WTC11 (cell line): ENCODE measurements at regions not wholly inside any gene's neighbourhood (a gene's known extent, or its start where the extent isn't known, plus 50 kb on each side); places are given as distances from the start of the nearest gene placed in this dataset.

Source experiments
- ATAC-seq: fragments of 200-7000 bp; cut with Tn5 transposase; 2 replicates; pipeline ENCODE4 v1.10.0; 2021; ENCODE audit warnings: mild to moderate bottlenecking, moderate library complexity
- CTCF ChIA-PET: fragments of 300-600 bp; sonication (Branson Sonifier 250); formaldehyde crosslinking; loops from one replicate; lab custom pipeline; 2021; ENCODE audit warnings: antibody characterized with exemption; lab: Charles Lee
- POLR2A ChIA-PET: fragments of 350-600 bp; sonication (Branson Sonifier 250); formaldehyde crosslinking; loops from one replicate; lab custom pipeline; 2021; ENCODE audit warnings: antibody characterized with exemption; lab: Charles Lee
- DNase-seq: peaks from one replicate; pipeline ENCODE4 v3.0.0; 2021; ENCODE audit warnings: low spot score
- H3K27ac Mint-ChIP-seq: 2 replicates; pipeline ENCODE4 v1.8.0; 2021; ENCODE audit warnings: mixed read lengths
- H3K27me3 Mint-ChIP-seq: 2 replicates; pipeline ENCODE4 v1.8.0; 2021; ENCODE audit warnings: low read depth, mild to moderate bottlenecking, moderate library complexity, mixed read lengths
- H3K36me3 Mint-ChIP-seq: 2 replicates; pipeline ENCODE4 v1.8.0; 2021; ENCODE audit warnings: mixed read lengths
- H3K4me1 Mint-ChIP-seq: 2 replicates; pipeline ENCODE4 v1.8.0; 2022; ENCODE audit warnings: mixed read lengths
- H3K4me3 Mint-ChIP-seq: 2 replicates; pipeline ENCODE4 v1.8.0; 2021; ENCODE audit warnings: mild to moderate bottlenecking, moderate library complexity, mixed read lengths
- H3K9me3 Mint-ChIP-seq: 2 replicates; pipeline ENCODE4 v1.8.0; 2021; ENCODE audit warnings: mixed read lengths
- CREM ChIP-seq: sonication (generic); formaldehyde crosslinking; IDR thresholded peaks from 2 replicates; pipeline ENCODE4 v1.8.1; 2022; ENCODE audit warnings: mild to moderate bottlenecking, missing genetic modification reagents, moderate library complexity
- ETV6 ChIP-seq: sonication (generic); formaldehyde crosslinking; IDR thresholded peaks from 2 replicates; pipeline ENCODE4 v1.8.1; 2022; ENCODE audit warnings: mild to moderate bottlenecking, missing genetic modification reagents
- FOXJ3 ChIP-seq: sonication (generic); formaldehyde crosslinking; IDR thresholded peaks from 2 replicates; pipeline ENCODE4 v1.9.0; 2021; ENCODE audit warnings: missing genetic modification reagents, mild to moderate bottlenecking, borderline replicate concordance
- HMGA2 ChIP-seq: fragments of 250-450 bp; sonication (Bioruptor Pico); IDR thresholded peaks from 2 replicates; pipeline ENCODE4 v1.4.0; 2021; ENCODE audit warnings: mild to moderate bottlenecking, moderate library complexity
- HMGXB4 ChIP-seq: sonication (generic); formaldehyde crosslinking; IDR thresholded peaks from 2 replicates; pipeline ENCODE4 v1.8.1; 2023; ENCODE audit warnings: mild to moderate bottlenecking, moderate library complexity, missing genetic modification reagents
- JUN ChIP-seq: sonication (generic); formaldehyde crosslinking; IDR thresholded peaks from 2 replicates; pipeline ENCODE4 v1.8.0; 2023; ENCODE audit warnings: mild to moderate bottlenecking, missing genetic modification reagents
- MXD4 ChIP-seq: fragments of 250-450 bp; sonication (Bioruptor Pico); IDR thresholded peaks from 2 replicates; pipeline ENCODE4 v1.8.0; 2021; ENCODE audit warnings: mild to moderate bottlenecking, moderate library complexity, borderline replicate concordance
- MYBL2 ChIP-seq: sonication (generic); formaldehyde crosslinking; IDR thresholded peaks from 2 replicates; pipeline ENCODE4 v1.8.1; 2023; ENCODE audit warnings: mild to moderate bottlenecking, moderate library complexity, missing genetic modification reagents
- PRDM15 ChIP-seq: sonication (generic); formaldehyde crosslinking; IDR thresholded peaks from 2 replicates; pipeline ENCODE4 v1.8.0; 2022; ENCODE audit warnings: missing genetic modification reagents
- PREB ChIP-seq: sonication (generic); formaldehyde crosslinking; IDR thresholded peaks from 2 replicates; pipeline ENCODE4 v1.8.1; 2022; ENCODE audit warnings: mild to moderate bottlenecking, missing genetic modification reagents, moderate library complexity, borderline replicate concordance
- ZNF121 ChIP-seq: sonication (generic); formaldehyde crosslinking; IDR thresholded peaks from 2 replicates; pipeline ENCODE4 v1.8.0; 2023; ENCODE audit warnings: missing genetic modification reagents
- ZNF281 ChIP-seq: sonication (generic); formaldehyde crosslinking; IDR thresholded peaks from 2 replicates; pipeline ENCODE4 v1.8.0; 2023; ENCODE audit warnings: mild to moderate bottlenecking, missing genetic modification reagents
- ZNF425 ChIP-seq: fragments of 250-450 bp; sonication (Bioruptor Pico); conservative IDR thresholded peaks from 2 replicates; pipeline ENCODE4 v1.9.0; 2021; ENCODE audit warnings: mild to moderate bottlenecking
- ZNF532 ChIP-seq: fragments of 250-450 bp; sonication (Bioruptor Pico); IDR thresholded peaks from 2 replicates; pipeline ENCODE4 v1.9.0; 2021; ENCODE audit warnings: mild to moderate bottlenecking, borderline replicate concordance

GRCh38 chr3:5485427-5485826 lies 297.9 kb downstream of the EDEM1 start:
- DNase-seq (no peak), ATAC-seq (no peak)
- CTCF ChIA-PET: no interaction called here
- H3K36me3 Mint-ChIP-seq: peaks cover 16% of the 10 kb centered on the region
- no peaks in the 10 kb centered on the region for H3K27me3 Mint-ChIP-seq
- POLR2A ChIA-PET: no interaction called here
- H3K4me3 Mint-ChIP-seq: no peak overlapping the region
- TF ChIP-seq FOXJ3 (CRISPR knock-in tag) (no peak), ZNF281 (no peak), PREB (CRISPR knock-in tag) (no peak), CREM (CRISPR knock-in tag) (no peak), ZNF425 (CRISPR knock-in tag) (no peak), PRDM15 (CRISPR knock-in tag) (no peak), ZNF532 (no peak), MYBL2 (CRISPR knock-in tag) (no peak), ZNF121 (CRISPR knock-in tag) (no peak), HMGA2 (CRISPR knock-in tag) (no peak), HMGXB4 (no peak), MXD4 (CRISPR knock-in tag) (no peak), JUN (CRISPR knock-in tag) (no peak), ETV6 (CRISPR knock-in tag) (no peak)
- H3K27ac Mint-ChIP-seq: no peak overlapping the region
- peaks cover 66% of the 10 kb centered on the region for H3K9me3 Mint-ChIP-seq
- no peaks in the 10 kb centered on the region for H3K4me1 Mint-ChIP-seq
